OCI-LY3 (cell line): ENCODE measurements at regions not wholly inside any gene's neighbourhood (a gene's known extent, or its start where the extent isn't known, plus 50 kb on each side); places are given as distances from the start of the nearest gene placed in this dataset.

Source experiments
- EZH2phosphoT487 ChIP-seq: fragments of 200-600 bp; shearing (Covaris generic); IDR thresholded peaks from 2 replicates; pipeline ENCODE4 v1.6.1; 2018; ENCODE audit warnings: antibody characterized with exemption, mixed run types, low read depth
- TF ChIP-seq, protein P1 (sequence below): fragments of 200-600, 300-600 bp; sonication (generic); IDR thresholded peaks from 2 replicates; pipeline ENCODE4 v1.5.1; 2014; ENCODE audit warnings: antibody characterized with exemption, low read length, low read depth

DNA sequence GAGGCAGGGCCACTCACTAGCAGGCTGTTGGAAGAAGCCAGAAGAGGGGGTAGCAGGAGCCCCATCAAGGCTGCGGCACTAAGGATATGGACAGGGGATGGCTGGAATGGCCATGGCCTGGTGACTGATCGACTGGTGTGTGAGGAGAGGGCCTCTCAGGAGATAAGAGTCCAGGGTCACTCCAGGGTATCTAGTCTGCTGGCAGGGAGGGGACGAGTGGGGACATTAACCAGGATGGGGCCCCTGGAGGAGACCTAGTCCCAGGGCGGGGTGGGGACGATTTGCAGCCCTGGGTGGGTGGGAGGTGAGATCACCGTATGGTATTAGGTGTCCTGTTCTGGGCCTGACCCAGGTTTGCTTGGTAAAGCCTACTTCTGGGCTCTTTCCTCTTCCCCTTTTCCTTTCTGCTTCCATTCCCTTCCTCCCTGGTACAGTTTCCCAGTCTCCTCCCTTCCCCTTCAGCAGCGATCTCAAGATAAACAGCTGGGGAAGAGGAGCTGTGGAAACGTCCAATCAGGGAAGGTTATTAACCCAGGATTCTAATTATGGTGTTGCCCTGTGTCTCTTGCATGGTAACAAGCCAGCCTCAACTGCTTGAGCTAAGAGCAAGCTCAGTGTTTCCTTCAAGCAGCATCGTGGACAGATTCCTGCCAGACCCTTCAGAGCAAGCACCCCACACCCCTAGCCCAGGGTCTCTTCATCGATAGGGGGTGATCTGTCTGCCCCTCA, 233.2 kb downstream of the RPS24 start:
- TF ChIP-seq, protein P1, sequence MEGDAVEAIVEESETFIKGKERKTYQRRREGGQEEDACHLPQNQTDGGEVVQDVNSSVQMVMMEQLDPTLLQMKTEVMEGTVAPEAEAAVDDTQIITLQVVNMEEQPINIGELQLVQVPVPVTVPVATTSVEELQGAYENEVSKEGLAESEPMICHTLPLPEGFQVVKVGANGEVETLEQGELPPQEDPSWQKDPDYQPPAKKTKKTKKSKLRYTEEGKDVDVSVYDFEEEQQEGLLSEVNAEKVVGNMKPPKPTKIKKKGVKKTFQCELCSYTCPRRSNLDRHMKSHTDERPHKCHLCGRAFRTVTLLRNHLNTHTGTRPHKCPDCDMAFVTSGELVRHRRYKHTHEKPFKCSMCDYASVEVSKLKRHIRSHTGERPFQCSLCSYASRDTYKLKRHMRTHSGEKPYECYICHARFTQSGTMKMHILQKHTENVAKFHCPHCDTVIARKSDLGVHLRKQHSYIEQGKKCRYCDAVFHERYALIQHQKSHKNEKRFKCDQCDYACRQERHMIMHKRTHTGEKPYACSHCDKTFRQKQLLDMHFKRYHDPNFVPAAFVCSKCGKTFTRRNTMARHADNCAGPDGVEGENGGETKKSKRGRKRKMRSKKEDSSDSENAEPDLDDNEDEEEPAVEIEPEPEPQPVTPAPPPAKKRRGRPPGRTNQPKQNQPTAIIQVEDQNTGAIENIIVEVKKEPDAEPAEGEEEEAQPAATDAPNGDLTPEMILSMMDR: no peak
- TF ChIP-seq EZH2phosphoT487: no peak
